Muscle of leg (tissue), 3 donors: ENCODE measurements at regions not wholly inside any gene's neighbourhood (a gene's known extent, or its start where the extent isn't known, plus 50 kb on each side); places are given as distances from the start of the nearest gene placed in this dataset.

Experiments used
- DNase-seq: peaks from one replicate; pipeline ENCODE4 v3.0.0; 2013
- H3K27ac ChIP-seq: one replicate; pipeline ENCODE4 v1.5.1; 2013; ENCODE audit warnings: mild to moderate bottlenecking, low read length, control low read depth
- H3K27me3 ChIP-seq: one replicate; pipeline ENCODE4 v1.6.1; 2013; ENCODE audit warnings: low read length; ENCODE audit not compliant: control insufficient read depth, insufficient read depth
- H3K36me3 ChIP-seq: one replicate; pipeline ENCODE4 v1.6.1; 2013; ENCODE audit warnings: low read length; ENCODE audit not compliant: control insufficient read depth, insufficient read depth
- H3K4me1 ChIP-seq: one replicate; pipeline ENCODE4 v1.6.1; 2013; ENCODE audit warnings: low read length; ENCODE audit not compliant: control insufficient read depth, insufficient read depth
- H3K4me3 ChIP-seq: one replicate; pipeline ENCODE4 v1.5.1; 2013; ENCODE audit warnings: low read length, control low read depth
- H3K9me3 ChIP-seq: replicated peaks from 2 replicates; pipeline ENCODE4 v1.6.1; 2013; ENCODE audit warnings: low read depth, low read length; ENCODE audit not compliant: control insufficient read depth
- WGBS: methylation state at CpG from one replicate; pipeline ENCODE4 v1.1.5; 2013; ENCODE audit warnings: missing lambda C conversion rate; ENCODE audit not compliant: insufficient coverage; 5-methylcytosine and 5-hydroxymethylcytosine counted together

GRCh38 chr12:92032965-92033364 is 112.7 kb downstream of the BTG1 start:
- WGBS, result no CpG with 5 or more reads among the region's 3 CpGs
- no peaks in the 10 kb centered on the region for H3K27me3 ChIP-seq
- no peak overlapping the region for H3K4me3 ChIP-seq
- no peaks in the 10 kb centered on the region for H3K36me3 ChIP-seq
- no peaks in the 10 kb centered on the region for H3K9me3 ChIP-seq
- DNase-seq, result no peak
- peaks cover 6% of the 10 kb centered on the region for H3K4me1 ChIP-seq
- no peak overlapping the region for H3K27ac ChIP-seq

DNA sequence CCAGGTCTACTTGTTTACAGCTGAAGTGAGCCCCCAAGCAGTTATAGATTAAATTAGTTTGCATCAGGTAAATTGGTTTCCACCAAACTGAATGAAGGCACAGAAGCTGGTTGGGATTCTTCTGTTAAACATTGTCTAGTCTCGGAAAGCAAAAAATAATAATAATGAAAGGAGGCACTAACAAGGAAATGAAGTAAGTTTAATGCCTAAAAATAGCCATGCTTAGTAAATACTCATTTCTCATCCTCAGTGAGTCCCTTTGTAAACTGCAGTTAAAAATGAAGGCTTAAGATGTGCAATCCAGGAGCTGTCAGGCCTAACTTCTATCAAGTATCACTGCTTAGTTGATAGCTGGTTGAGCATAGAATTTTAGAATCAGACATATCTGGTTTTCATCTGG is 113.5 kb downstream of the BTG1 start:
- no CpG with 5 or more reads among the region's 1 CpG for WGBS
- H3K27ac ChIP-seq, result no peak overlapping the region

GRCh38 chr12:92030618-92031017 is 115.0 kb downstream of the BTG1 start:
- Histone ChIP-seq H3K9me3 (no peaks in the 10 kb centered on the region), H3K4me3 (no peak overlapping the region), H3K36me3 (no peaks in the 10 kb centered on the region), H3K4me1 (peaks cover 6% of the 10 kb centered on the region), H3K27me3 (no peaks in the 10 kb centered on the region), H3K27ac (no peak overlapping the region)
- WGBS, result no CpG with 5 or more reads among the region's 3 CpGs
- peak; percentile 23 for DNase-seq

More for the DNA sequence above, 113.5 kb downstream of the BTG1 start:
- Histone ChIP-seq H3K36me3 (no peaks in the 10 kb centered on the region), H3K9me3 (no peaks in the 10 kb centered on the region), H3K4me1 (peaks cover 6% of the 10 kb centered on the region), H3K27me3 (no peaks in the 10 kb centered on the region), H3K4me3 (no peak overlapping the region)
- no peak for DNase-seq

DNA sequence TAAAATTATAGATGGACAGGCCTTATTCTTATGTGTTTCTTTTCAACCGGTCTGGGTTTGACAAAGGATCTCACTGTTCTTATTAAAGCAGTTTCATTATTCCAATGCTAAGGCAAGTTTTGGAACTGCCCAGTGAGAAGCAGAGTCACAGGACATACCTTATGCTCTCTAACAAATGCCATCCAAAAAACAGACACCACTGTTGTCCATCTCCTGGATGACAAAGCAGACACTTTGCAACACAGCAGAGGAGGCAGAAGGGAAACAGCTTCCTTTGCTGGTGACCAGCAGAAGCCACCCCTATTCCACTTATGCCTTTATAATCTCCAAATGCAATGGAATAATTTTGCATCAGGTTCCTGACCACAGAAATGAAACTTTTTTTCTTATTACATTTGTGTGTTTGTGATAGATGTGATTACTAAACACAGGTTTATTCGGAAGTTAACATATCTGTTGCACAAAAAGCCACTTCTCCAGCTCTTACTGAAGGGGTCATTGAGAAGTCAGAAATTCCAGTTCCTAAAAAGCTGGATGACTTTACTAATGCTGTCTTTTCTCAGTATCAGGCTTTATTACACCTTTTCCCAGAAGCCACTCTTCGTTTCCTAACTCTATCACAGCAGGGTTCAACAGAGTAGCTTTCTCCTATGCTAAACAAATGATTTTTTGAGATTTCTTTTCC is 115.6 kb downstream of the BTG1 start:
- H3K4me1 ChIP-seq, result peaks cover 4% of the 10 kb centered on the region
- no peaks in the 10 kb centered on the region for H3K36me3 ChIP-seq
- no peak overlapping the region for H3K4me3 ChIP-seq
- no CpG with 5 or more reads among the region's 3 CpGs for WGBS
- no peak overlapping the region for H3K27ac ChIP-seq
- DNase-seq, result no peak
- no peaks in the 10 kb centered on the region for H3K9me3 ChIP-seq
- no peaks in the 10 kb centered on the region for H3K27me3 ChIP-seq

DNA sequence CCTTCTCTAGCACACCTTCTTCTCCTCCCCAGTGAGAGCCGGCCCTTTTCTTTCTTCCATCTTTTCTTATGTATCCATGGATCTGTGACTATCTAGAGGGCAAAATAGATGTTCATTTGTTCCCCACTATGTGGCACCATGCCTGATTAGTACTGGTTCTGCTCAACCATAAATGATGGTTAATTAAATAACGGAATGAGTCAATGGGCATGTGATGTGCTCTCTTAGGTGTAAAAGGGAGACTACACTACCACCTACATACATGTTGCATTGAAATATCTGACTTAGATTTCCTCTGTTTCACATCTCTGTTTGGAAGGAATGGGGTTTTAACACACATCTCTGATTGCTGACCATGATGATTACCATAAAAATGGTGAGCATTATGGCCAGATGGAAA is 116.5 kb downstream of the BTG1 start:
- H3K9me3 ChIP-seq, result no peaks in the 10 kb centered on the region
- no peak for DNase-seq
- no peaks in the 10 kb centered on the region for H3K4me1 ChIP-seq
- no peak overlapping the region for H3K4me3 ChIP-seq
- no peak overlapping the region for H3K27ac ChIP-seq
- H3K36me3 ChIP-seq, result no peaks in the 10 kb centered on the region
- H3K27me3 ChIP-seq, result no peaks in the 10 kb centered on the region
- no CpG with 5 or more reads among the region's 2 CpGs for WGBS

DNA sequence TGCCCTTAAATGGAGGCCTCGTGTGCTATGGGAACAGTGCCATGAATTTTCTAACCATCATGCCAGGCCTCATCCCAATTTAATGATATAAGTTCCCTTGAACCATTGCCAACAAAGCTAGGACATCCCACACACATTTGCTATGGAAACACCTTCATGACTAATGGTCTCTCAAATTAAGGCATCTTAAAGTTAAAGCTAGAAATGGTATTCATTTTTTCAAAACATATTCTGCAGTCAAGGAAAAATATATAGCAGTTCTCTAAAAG is 117.3 kb downstream of the BTG1 start:
- WGBS, result 29% methylated on average over 1 of the region's 1 CpG
- no peak overlapping the region for H3K4me3 ChIP-seq

GRCh38 chr12:92027701-92028440 is 117.8 kb downstream of the BTG1 start:
- Histone ChIP-seq H3K36me3 (no peaks in the 10 kb centered on the region), H3K27me3 (no peaks in the 10 kb centered on the region), H3K4me1 (no peaks in the 10 kb centered on the region), H3K9me3 (no peaks in the 10 kb centered on the region), H3K4me3 (no peak overlapping the region), H3K27ac (no peak overlapping the region)
- WGBS, result 83% methylated on average over 1 of the region's 4 CpGs
- no peak for DNase-seq

More for the DNA sequence above, 117.3 kb downstream of the BTG1 start:
- no peak overlapping the region for H3K27ac ChIP-seq
- no peak for DNase-seq
- no peaks in the 10 kb centered on the region for H3K27me3 ChIP-seq
- no peaks in the 10 kb centered on the region for H3K9me3 ChIP-seq
- no peaks in the 10 kb centered on the region for H3K36me3 ChIP-seq
- no peaks in the 10 kb centered on the region for H3K4me1 ChIP-seq

- Histone ChIP-seq H3K4me3 (no peak overlapping the region), H3K27me3 (no peaks in the 10 kb centered on the region), H3K36me3 (no peaks in the 10 kb centered on the region), H3K27ac (no peak overlapping the region), H3K9me3 (no peaks in the 10 kb centered on the region), H3K4me1 (no peaks in the 10 kb centered on the region)
- no CpG with 5 or more reads among the region's 2 CpGs for WGBS
- no peak for DNase-seq
These were observed 118.4 kb downstream of the BTG1 start for GRCh38 chr12:92027243-92027642.

GRCh38 chr12:92025462-92026207 is 120.0 kb downstream of the BTG1 start:
- no peak overlapping the region for H3K4me3 ChIP-seq
- peaks cover 2% of the 10 kb centered on the region for H3K4me1 ChIP-seq
- peak; percentile 27 for DNase-seq
- no peaks in the 10 kb centered on the region for H3K27me3 ChIP-seq
- no peaks in the 10 kb centered on the region for H3K36me3 ChIP-seq
- H3K27ac ChIP-seq, result no peak overlapping the region
- WGBS, result no CpG with 5 or more reads among the region's 4 CpGs
- H3K9me3 ChIP-seq, result no peaks in the 10 kb centered on the region

DNA sequence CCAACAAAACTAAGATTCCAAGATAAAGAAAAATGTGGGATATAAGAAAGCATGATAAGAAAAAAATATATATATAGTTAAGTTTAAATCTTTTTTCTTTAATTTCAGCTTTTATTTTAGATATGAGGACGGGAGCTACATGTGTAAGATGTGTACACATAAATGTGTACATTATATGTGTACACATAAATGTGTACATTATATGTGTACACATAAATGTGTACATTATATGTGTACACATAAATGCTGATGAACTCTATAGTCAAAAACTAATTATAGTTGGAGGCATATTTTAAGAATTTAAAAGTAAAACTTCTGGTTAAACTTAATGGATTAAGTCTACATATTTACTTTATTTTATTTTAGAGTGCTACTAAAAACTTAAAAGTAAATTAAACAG is 123.6 kb downstream of the BTG1 start:
- H3K27ac ChIP-seq, result no peak overlapping the region
- H3K4me1 ChIP-seq, result peaks cover 2% of the 10 kb centered on the region
- WGBS, result no CpG with 5 or more reads among the region's 1 CpG
- no peak overlapping the region for H3K4me3 ChIP-seq
- no peaks in the 10 kb centered on the region for H3K27me3 ChIP-seq
- no peak for DNase-seq
- no peaks in the 10 kb centered on the region for H3K9me3 ChIP-seq
- no peaks in the 10 kb centered on the region for H3K36me3 ChIP-seq
